NCI-H2227 (cell line): ENCODE measurements at regions not wholly inside any gene's neighbourhood (a gene's known extent, or its start where the extent isn't known, plus 50 kb on each side); places are given as distances from the start of the nearest gene placed in this dataset.
"Not testable (repeated sequence)": the region's sequence is repeated elsewhere in the genome, so short reads cannot be mapped to it uniquely, and the experiment has no call there.

Source experiments
- DNase-seq: peaks from one replicate; lab custom pipeline; 2025; ENCODE audit not compliant: unreplicated experiment; lab: John Stamatoyannopoulos, UW

DNA sequence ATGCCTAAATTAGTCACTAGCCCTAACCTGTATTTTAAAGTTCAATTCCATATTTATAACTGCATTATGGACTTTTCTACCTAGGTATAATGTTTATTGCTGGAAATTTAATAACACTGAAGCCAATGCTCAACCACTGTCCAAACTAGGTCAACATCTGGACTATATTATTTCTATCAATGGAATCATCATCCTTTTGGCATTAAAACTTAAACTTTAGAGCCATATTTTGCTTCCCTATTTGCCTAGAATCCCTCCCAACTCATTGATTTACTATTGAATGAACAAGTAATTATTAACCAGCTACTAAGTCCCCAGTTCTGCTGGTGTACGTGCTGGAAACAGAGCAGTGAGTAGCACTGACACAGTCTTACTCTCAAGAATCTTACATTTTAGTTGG is 291.7 kb upstream of the SPTLC3 start:
- DNase-seq = no peak

DNA sequence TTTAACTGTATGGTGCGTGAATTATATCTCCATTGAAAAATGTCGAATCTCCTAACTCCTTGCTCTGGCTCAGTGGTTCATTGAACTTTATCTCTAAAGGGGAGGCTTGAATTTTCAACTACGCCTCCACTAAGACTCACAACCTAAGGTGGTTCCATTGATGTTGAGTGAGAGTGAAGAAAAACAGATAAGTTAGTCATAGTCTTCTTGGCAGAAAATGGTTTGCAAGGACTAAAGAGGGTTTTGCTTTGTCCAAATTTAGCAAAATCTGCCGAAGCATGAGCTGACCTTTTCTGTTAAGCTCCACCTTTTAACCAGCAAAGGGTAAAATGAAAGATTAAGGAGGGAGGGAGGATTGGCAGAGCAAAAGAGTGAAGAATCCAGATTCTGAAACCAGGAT is 290.2 kb upstream of the SPTLC3 start:
- no peak for DNase-seq

DNA sequence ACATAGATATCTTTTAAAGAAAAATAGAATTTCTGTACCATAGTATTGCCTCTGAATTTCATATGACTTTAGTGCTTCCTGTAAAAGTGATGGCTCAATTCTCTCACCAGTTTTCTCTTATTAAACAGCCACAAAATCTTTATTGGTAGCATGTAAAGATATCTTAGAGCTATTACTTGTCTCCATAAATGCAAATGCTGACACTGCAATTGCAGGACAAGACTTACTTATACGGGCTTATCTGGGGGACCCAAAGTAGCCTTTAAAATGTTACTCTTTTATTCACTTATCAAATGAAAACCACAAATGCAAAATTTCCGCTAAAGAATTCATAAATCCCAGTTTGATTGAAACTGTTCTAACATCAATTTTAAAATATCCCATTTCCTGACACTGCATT is 287.1 kb upstream of the SPTLC3 start:
- no peak for DNase-seq

DNA sequence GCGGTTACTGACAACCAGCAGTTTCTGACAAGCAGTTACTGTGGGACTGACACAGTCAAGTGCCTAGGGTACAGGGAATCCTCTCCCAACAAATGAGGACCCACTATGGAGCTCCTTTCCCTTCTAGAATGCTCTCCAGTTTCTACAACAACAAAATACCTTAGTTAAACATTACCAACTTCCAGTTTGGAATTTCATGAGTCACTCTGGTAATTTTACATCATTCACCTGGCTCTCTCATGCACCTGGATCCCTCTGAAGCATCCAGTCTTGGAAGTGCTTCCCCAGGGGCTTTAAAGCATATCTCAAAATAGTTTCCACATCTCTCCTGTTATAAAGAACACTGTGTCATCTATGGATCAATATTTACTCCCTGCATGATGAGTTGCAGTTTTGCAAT is 286.7 kb upstream of the SPTLC3 start:
- DNase-seq = no peak

DNA sequence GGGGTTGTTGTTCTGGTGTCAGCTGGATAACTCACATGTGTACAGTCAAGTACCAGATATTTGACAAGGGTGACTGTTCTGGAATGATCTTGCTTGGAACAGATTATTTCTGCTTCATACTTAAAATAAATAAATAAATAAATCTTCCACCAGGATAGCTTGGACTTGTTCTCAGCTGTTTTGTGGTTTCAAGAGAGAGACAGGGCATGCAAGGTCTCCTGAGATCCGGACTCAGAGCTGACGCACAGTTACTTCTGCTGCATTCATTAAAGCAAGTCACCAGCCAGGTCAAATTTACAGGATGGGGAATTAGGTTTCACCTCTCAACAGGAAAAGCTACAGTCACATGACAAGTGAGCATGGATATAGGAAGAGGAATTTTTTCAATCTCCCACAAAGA is 285.0 kb upstream of the SPTLC3 start:
- DNase-seq = no peak

DNA sequence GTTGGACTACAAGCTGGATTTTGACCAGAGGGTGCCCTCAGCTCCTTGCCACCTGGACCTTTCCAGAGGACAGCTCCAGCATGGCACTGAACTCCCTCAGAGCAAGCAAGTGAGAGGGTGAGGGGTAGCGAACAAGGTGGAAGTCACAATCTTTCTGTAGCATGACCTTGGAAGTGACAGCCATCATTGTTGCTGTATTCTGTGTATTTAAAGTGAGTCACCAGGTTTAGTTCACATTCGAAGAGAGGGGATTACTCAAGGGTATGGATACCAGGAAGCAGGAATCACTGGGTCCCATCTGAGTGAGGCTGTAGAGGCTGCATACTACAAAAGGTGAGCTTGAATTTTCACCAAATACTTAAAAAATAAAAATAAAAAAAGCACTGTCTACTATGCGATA is 280.0 kb upstream of the SPTLC3 start:
- DNase-seq = no peak

DNA sequence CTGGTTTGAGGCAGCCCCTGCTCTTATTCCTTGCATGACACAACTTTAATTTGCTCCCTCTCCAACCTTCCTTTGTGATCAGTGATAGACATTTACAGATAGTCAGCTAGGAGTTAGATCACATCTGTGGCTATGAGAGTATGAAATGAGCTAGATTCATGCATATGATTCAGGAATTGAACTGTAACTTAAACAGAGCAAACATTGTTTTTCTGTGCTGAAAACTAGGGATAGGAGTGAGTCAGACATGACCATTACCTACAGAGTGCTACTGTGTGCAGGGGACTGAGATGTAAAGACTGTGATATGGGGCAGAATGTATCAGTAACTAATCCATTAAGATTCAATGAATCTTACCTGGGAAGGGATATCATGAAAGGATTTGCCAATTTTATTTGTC is 279.4 kb upstream of the SPTLC3 start:
- DNase-seq = no peak

DNA sequence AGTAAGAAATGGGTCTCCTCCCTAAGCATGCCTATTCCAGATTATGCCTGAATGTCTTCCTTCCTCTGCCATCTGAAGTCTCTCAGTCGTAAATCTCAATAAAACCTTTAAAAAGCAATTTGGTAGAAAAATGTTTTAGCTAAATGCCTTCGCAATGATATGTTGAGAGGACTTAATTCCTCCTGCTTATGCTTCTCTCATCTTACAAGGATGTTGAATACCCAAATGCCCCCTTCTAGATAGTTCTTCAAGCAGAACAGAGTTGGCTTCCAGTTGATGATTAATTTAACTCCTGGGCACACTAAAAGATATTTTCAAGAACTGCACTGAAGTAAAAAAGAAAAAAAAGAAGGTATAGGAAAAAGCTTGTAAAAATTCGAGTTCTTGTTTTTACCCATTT is 275.0 kb upstream of the SPTLC3 start:
- no peak for DNase-seq

DNA sequence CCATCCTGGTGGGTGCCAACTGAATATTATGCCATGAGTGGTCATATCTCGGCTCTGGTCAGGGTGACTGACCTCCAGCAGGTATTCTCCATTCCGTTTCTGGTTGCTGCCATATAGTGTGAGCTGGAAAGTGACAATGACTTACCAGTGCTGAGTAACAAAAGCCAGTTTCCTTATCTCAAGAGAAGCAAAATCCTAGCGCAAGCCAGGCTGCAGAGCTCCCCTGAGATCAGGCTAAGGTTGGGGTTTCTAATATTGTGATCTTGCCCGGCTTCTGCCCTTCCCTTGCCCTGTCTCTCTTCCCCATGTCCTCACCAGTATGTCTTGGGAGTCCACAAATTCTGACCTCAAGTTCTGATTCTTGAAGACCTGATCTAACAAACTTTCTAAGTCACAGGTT is 271.3 kb upstream of the SPTLC3 start:
- DNase-seq = no peak

DNA sequence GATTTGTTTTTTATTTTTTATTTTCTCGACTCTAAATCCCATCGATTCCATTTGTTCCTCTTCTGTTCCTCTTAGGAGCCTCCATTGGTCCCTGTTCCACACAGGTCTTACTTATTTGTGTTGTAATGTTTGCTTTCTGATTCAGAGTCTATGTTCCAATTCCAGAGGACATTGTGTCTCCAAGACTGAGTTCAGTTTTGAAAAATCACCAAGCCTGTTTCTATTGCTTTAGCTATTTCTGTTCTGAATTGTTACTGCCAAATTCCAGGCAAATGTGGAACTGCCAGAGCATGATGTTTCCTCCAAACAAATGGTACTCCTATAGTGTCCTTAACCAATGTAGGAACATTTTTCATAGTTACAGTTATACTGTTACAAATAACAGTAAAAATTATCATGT is 270.9 kb upstream of the SPTLC3 start:
- no peak for DNase-seq

DNA sequence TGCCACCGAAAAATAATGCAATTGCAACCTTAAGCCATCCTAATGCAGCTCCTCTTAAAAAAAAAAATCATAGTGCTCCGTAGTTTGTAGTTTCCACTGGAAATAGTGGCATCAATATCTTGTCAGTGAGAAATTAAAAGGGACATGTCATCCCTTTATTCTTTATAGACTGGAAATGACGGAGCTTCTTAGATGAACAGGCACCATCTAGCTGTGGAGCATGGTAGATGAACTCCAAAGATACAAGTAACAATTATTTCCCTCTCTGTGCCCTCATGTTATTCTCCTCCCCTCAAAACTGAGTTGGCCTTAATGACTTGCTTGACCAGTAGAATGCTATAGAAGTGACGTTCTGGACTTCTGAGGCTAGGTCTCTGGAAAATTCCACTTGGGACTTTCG is 268.1 kb upstream of the SPTLC3 start:
- no peak for DNase-seq

DNA sequence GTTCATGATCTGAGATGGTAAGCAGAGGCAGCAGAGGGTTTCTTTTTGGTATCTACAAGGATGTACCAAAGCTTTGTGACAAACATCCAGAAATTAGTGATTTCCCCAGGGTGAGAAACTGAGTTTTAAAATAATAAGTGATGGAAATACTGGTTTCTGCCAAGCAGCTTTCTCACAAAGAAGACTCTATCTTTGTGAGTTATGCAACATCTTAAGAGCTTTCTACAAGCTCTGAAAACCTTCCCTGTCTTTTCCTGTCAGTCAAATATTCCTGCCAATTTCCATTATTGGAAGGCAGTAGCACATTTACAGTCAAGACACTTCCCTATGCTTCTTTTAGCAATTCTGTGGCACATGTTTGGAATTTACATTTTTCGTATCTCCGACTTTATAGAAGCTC is 264.7 kb upstream of the SPTLC3 start:
- DNase-seq = no peak

DNA sequence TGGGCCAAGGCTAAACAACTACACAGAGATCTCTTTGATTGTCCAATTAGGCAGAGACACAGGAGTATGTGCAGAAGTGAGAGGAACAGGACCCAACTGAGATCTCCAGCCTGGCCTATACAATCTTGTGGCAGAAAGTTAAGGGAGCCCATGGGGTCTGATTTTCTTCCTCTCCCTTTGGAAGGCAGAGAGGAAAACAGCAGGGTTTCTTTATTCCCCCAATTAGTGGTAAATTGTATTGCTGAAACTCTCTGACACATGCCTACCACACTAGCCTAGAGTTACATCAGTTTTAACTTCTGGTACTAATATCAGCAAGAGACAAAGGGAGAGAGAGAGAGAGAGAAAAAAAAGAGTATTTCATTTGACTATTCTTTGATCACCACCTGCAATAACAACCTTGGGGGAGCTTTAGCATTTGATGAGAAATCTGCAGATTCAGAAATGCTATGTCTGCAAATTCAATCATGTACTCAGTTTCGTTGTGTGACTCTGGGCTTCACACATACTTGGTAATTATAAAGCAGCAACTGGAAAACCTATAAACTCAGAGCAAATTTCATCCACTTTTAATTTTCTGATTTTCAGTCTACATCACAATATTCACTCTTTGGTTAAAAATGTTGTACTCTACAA is 260.3 kb upstream of the SPTLC3 start:
- no peak for DNase-seq

DNA sequence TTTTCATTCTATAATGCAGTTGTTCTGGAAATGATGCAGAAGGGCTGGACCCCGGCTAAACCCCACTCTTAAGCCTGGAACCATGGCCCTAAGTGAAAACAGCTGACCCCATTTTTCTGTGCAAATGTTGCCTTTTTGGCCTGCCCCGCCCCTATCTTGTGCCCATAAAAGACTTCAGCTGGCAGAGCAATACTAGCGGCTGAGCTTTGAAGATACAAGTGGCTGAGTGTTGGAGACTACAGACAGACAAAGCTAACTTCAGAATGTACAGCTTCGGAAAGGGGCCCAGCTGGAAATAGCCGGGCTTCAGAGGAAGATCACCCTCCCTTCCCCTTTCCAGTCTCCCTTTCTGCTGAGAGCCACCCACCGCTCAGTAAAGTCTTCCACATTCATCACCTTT is 258.6 kb upstream of the SPTLC3 start:
- DNase-seq = peak; percentile 13

DNA sequence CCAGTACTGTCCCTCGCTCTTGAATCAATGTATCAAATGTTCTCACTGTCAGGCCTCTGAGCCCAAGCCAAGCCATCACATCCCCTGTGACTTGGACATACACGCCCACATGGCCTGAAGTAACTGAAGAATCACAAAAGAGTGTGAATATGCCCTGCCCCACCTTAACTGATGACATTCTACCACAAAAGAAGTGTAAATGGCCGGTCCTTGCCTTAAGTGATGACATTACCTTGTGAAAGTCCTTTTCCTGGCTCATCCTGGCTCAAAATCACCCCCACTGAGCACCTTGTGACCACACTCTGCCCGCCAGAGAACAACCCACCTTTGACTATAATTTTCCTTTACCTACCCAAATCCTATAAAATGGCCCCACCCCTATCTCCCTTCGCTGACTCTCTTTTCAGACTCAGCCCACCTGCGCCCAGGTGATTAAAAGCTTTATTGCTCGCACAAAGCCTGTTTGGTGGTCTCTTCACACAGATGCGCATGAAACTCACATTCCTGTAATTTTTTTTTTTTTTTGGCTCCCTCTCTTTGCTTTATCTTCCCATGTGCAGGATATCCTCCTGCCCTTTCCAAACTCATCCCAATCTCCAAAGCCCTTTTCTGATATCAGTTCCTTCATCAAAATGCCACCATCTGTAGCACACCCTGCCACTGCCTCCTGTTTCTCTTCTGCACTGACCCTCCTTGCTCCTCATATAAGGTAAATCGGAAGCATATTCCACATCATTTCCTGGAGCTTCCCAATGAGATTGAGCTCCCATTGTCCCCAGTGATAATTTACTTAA is 255.7 kb upstream of the SPTLC3 start:
- not testable (repeated sequence) for DNase-seq

DNA sequence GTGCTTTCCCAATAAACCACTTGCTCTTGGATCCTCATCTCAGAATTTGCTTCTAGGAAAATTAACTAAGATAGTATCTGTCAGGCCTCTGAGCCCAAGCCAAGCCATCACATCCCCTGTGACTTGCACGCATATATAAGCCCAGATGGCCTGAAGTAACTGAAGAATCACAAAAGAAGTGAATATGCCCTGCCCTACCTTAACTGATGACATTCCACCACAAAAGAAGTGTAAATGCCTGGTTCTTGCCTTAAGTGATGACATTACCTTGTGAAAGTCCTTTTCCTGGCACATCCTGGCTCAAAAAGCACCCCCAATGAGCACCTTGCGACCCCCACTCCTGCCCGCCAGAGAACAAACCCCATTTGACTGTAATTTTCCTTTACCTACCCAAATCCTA is 255.0 kb upstream of the SPTLC3 start:
- DNase-seq = not testable (repeated sequence)

DNA sequence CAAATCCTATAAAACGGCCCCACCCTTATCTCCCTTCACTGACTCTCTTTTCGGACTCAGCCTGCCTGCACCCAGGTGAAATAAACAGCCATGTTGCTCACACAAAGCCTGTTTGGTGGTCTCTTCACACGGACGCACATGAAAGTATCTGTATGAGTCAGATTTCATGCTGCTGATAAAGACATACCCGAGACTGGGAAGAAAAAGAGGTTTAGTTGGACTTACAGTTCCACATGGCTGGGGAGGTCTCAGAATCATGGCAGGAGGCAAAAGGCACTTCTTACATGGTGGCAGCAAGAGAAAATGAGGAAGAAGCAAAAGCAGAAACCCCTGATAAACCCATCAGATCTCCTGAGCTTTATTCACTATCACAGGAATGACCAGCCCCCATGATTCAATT is 249.3 kb upstream of the SPTLC3 start:
- DNase-seq = not testable (repeated sequence)

DNA sequence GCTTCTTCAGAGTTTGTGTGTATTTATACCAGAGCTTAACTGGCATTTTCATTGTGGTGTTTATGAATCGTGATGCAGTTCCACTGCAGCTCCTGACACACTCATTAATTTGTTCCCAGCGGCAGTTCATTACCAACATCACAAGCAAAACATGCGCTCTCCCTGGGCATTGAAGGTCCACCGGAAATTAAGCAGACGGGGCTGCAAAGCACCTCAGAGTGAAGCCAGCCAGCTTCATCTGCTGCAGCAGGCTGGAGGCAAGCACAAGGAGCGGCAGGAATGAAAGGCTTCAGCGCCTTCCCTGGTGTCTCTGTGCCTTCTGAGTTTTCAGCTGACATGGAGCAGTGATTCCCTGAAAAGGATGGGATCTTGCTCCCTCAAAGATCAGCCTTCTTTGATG is 246.0 kb upstream of the SPTLC3 start:
- DNase-seq = peak; percentile 20

DNA sequence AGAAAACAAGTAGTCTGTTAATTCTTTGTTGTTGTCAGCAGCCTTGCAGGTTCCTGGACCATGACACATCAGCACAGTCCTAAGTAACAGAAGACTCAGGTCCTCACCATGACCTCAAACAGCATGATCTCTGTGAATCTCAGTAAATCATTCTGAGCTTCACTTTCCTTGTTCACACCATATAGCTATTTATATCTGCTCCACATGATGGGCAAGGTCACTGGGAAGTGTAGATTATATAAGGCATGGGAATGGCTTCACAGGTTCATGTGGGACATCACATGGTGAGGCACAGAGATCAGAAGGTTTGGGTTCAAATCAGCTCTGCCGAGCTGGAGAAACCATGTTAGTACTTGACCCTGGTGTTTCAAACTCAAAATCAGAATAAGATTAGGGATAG is 245.4 kb upstream of the SPTLC3 start:
- no peak for DNase-seq

DNA sequence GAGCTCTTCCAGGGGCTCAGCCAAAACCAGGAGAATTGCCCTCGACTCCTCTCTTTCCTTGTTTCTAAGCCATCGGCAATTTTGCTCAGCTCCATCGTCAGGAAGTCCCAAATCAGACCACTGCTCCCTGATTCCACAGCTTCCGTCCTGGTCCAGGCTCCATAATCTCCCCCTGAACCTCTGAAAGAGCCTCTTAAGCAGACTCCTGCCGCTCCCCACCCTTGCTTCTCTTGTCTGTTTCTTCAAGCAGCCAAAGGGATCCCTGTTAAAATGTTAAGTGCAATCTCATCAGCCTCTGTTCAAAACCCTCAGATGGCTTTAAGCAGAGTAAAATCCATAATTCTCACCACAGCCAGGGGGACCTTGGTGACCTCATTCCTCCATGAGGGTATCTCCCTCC is 244.7 kb upstream of the SPTLC3 start:
- DNase-seq = no peak

DNA sequence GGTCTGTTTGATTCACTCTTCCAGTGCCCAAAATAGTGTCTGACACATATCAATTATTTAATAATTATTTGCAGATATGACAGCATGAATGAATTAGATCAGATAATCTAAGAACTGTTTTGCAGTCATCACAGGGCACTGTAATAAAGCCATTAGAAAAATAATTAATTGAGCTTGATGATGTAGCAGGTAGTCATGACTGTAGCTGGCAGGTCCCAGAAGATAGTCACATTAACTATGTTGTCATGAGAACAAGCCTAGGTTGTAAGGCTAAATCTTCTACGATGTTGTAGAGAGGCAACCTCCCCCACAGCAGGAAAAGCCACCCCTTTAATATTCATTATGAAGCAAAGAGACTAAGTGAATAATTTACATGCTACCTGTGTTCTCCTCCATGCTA is 243.9 kb upstream of the SPTLC3 start:
- DNase-seq = no peak

DNA sequence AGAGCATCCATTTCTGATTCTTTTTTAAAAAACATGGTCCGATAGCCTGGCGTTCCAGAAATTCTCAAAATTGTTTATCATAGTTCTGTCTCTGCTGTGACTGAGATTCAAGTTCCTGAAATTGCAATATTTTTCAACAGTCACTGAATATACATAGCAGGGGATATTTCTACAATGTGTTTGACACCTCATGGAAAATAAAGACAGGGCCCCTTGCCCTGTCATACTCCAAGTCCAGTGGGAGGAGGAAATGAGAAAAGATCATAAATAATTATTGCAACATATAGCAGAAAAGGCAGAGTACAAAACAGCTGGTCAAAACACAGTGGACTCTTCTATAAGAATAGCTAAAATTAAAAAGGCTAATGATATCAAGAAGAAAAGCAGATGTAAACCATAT is 234.8 kb upstream of the SPTLC3 start:
- DNase-seq = no peak

DNA sequence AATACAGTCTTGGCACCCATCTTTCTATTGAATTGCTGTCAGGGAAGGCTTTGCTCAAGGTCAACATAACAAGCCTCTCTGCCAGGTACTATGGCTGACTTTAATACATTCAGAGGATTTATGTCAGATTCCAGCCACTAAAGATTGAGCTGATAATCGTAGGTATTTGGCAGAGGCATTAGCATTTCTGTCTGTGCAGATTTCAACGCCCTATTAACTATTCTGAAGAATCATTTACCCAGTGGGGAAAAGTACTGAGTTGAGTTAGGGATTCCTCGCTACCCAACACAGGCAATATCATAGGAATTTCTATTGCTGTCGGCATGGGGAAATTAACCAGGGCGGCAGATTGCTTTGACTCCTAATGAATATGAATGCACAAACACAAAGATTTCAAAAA is 233.7 kb upstream of the SPTLC3 start:
- no peak for DNase-seq
